PFSK-1 (cell line): ENCODE measurements at regions not wholly inside any gene's neighbourhood (a gene's known extent, or its start where the extent isn't known, plus 50 kb on each side); places are given as distances from the start of the nearest gene placed in this dataset.

Experiments
- POLR2AphosphoS5 ChIP-seq: IDR thresholded peaks from 2 replicates; pipeline ENCODE4 v1.6.1; 2012; ENCODE audit warnings: low read depth, mild to moderate bottlenecking, control low read depth, low read length, moderate library complexity
- SIN3A ChIP-seq: IDR thresholded peaks from 2 replicates; pipeline ENCODE4 v1.6.1; 2012; ENCODE audit warnings: mild to moderate bottlenecking, low read length, moderate library complexity, borderline replicate concordance; ENCODE audit not compliant: insufficient read depth
- TAF1 ChIP-seq: IDR thresholded peaks from 2 replicates; pipeline ENCODE4 v1.6.1; 2012; ENCODE audit warnings: low read length, control low read depth, borderline replicate concordance; ENCODE audit not compliant: insufficient read depth
- TF ChIP-seq, protein P1 (sequence below), 2 experiments: IDR thresholded peaks; 2 replicates each; pipeline versions ENCODE4 v1.6.1 to v1.8.0; 2011 to 2012; ENCODE audit warnings: low read depth in 2 of 2, low read length in 2 of 2, control low read depth in 1 of 2, inconsistent platforms in 1 of 2, mild to moderate bottlenecking in 1 of 2, moderate library complexity in 1 of 2; ENCODE audit not compliant: insufficient read depth in 1 of 2

DNA sequence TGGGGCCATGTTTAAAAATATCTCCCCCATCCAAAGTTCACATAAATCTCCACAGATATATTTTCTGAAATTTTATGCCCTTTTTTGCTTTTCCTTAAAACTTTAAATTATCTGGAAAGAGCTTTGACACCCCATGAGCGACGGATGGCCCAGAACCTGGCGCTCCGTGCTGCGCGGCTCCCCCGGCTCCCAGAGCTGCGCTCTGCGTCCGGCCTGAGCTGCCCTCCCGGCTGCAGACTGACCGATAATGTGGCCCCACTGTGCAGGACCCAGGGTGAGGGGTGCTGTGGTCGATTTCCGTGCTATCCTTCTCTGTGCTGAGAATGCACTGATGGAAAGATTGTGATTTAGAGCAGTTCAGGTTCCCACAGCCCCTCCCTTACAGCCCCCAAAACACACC, 292.3 kb upstream of the IRX4 start:
- TF ChIP-seq POLR2AphosphoS5 (no peak), TAF1 (no peak), SIN3A (no peak)
- TF ChIP-seq, protein P1, sequence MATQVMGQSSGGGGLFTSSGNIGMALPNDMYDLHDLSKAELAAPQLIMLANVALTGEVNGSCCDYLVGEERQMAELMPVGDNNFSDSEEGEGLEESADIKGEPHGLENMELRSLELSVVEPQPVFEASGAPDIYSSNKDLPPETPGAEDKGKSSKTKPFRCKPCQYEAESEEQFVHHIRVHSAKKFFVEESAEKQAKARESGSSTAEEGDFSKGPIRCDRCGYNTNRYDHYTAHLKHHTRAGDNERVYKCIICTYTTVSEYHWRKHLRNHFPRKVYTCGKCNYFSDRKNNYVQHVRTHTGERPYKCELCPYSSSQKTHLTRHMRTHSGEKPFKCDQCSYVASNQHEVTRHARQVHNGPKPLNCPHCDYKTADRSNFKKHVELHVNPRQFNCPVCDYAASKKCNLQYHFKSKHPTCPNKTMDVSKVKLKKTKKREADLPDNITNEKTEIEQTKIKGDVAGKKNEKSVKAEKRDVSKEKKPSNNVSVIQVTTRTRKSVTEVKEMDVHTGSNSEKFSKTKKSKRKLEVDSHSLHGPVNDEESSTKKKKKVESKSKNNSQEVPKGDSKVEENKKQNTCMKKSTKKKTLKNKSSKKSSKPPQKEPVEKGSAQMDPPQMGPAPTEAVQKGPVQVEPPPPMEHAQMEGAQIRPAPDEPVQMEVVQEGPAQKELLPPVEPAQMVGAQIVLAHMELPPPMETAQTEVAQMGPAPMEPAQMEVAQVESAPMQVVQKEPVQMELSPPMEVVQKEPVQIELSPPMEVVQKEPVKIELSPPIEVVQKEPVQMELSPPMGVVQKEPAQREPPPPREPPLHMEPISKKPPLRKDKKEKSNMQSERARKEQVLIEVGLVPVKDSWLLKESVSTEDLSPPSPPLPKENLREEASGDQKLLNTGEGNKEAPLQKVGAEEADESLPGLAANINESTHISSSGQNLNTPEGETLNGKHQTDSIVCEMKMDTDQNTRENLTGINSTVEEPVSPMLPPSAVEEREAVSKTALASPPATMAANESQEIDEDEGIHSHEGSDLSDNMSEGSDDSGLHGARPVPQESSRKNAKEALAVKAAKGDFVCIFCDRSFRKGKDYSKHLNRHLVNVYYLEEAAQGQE (IDR thresholded peaks at IDR 0.05; ENCODE audit: insufficient read depth in 1 of 2, low read depth in 2 of 2, low read length in 2 of 2): no peak
